Progenitor cell of endocrine pancreas (in vitro differentiated cells): ENCODE measurements at regions not wholly inside any gene's neighbourhood (a gene's known extent, or its start where the extent isn't known, plus 50 kb on each side); places are given as distances from the start of the nearest gene placed in this dataset.

Experiments
- DNase-seq: peaks from one replicate; pipeline ENCODE4 v3.0.0; 2021; ENCODE audit warnings: low spot score; ENCODE audit not compliant: unreplicated experiment
- H3K27ac Mint-ChIP-seq: 2 replicates; pipeline ENCODE4 v1.8.0; 2021; ENCODE audit warnings: mild to moderate bottlenecking, moderate library complexity, mixed read lengths
- H3K27me3 Mint-ChIP-seq: 2 replicates; pipeline ENCODE4 v1.8.0; 2021; ENCODE audit warnings: mixed read lengths
- H3K36me3 Mint-ChIP-seq: 2 replicates; pipeline ENCODE4 v1.8.0; 2022; ENCODE audit warnings: mixed read lengths; ENCODE audit not compliant: insufficient read depth
- H3K4me1 Mint-ChIP-seq: 2 replicates; pipeline ENCODE4 v1.8.0; 2021; ENCODE audit warnings: low read depth, mixed read lengths
- H3K4me3 Mint-ChIP-seq: 2 replicates; pipeline ENCODE4 v1.8.0; 2021; ENCODE audit warnings: low read depth, mild to moderate bottlenecking, moderate library complexity, mixed read lengths
- H3K9me3 Mint-ChIP-seq: 2 replicates; pipeline ENCODE4 v1.8.0; 2021; ENCODE audit warnings: low read depth, mixed read lengths
- CTCF ChIP-seq: fragments of 200-600 bp; sonication (generic); IDR thresholded peaks from one replicate; pipeline ENCODE4 v1.5.0; 2021; ENCODE audit warnings: antibody characterized with exemption, mild to moderate bottlenecking; ENCODE audit not compliant: unreplicated experiment

DNA sequence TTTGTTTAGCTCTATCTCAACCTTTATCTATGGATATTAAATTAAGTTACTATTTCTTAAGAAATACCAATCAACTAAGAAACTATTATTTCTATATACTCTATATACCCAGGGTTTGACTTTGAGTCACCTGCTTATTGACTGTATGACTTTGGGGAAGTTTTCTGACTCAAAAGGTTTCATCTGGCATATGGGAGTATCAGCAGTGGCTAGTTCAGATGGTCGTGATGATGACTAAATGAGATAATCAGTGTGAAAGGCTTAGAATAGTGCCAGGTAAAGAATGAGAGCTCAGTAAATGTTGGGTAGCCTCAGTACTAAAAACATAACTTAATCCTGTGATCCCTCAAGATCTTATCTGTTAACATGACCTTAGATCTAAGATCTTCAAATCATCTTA, 179.7 kb upstream of the ISL1 start:
- no peak for TF ChIP-seq CTCF
- H3K27ac Mint-ChIP-seq = no peak overlapping the region
- H3K9me3 Mint-ChIP-seq = no peaks in the 10 kb centered on the region
- peaks cover 4% of the 10 kb centered on the region for H3K4me1 Mint-ChIP-seq
- H3K4me3 Mint-ChIP-seq = no peak overlapping the region
- no peak for DNase-seq
- no peaks in the 10 kb centered on the region for H3K36me3 Mint-ChIP-seq
- H3K27me3 Mint-ChIP-seq = peaks cover 7% of the 10 kb centered on the region

DNA sequence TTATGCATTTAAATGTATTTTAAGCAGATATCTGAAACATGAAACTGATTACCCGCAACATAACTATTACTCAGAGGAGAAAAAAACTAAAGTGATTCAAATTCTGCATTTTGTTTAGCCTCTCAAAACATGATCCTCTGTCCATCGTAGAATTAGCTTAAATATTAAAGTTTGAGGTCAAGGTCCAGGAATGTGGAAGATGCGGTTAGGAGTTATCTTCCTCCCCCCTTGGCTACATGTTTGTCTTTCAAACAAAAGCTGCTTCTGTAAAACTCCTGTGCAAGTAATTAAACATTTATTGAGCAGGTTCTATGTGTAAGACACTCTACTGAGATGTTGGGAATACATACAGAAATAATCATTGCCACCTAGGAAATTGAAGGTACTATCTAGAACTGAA, 175.0 kb upstream of the ISL1 start:
- Mint-ChIP-seq H3K27me3 (no peaks in the 10 kb centered on the region), H3K4me1 (peaks cover 11% of the 10 kb centered on the region), H3K9me3 (no peaks in the 10 kb centered on the region), H3K27ac (no peak overlapping the region), H3K36me3 (no peaks in the 10 kb centered on the region), H3K4me3 (no peak overlapping the region)
- DNase-seq = no peak
- no peak for TF ChIP-seq CTCF

- Mint-ChIP-seq H3K4me1 (peaks cover 5% of the 10 kb centered on the region), H3K27me3 (no peaks in the 10 kb centered on the region), H3K27ac (no peak overlapping the region), H3K36me3 (no peaks in the 10 kb centered on the region), H3K4me3 (no peak overlapping the region), H3K9me3 (no peaks in the 10 kb centered on the region)
- no peak for DNase-seq
- TF ChIP-seq CTCF = no peak
These were observed 168.5 kb upstream of the ISL1 start for GRCh38 chr5:51214746-51215145.

DNA sequence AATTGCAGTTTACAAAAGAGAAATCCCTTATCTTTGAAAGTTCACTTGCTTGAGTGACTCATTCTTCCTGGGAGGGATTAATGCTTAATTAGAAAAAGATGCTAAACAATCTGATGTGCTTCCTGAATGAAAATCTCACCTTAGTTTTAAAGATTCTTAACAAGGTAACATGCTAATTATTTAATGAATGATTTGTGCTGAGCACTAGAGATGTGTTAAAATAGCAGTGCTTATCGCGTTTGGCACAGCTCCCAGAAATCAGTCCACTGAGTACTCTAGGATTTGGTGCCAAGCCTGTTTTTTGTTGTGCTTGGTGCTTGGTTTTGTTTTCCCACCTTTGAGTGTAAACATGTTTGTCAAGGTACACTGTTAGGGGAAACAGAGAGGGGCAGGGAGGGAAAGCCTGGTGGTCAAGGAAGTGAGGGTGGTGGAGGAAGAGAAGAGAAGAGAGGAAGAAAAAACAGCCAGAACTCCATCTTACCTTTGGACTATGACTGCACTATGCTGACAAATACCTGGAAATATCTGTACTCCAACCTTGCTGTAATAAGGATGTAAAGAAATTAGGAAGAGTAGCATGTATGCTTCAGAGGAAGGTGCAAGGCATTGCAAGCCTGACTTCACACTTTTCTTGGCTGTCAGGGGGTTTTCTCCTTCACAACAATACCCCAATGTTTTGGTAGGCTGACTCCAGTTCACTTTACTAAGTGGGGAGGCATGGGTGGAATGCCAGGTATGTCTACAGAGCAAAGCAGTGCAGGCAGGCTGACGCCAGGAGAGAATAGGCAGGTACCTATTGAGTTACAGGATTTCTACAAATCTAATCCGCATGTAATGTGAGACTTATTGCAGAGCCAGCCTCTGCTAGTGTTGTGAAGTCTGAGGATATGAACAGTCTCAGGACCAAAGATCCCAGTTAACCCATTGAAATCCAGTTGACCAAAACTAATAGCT, 157.2 kb upstream of the ISL1 start:
- Mint-ChIP-seq H3K4me3 (no peak overlapping the region), H3K27ac (peak overlapping the region; percentile 97), H3K27me3 (no peaks in the 10 kb centered on the region), H3K4me1 (peaks cover 22% of the 10 kb centered on the region), H3K9me3 (peaks cover 15% of the 10 kb centered on the region), H3K36me3 (peaks cover 2% of the 10 kb centered on the region)
- TF ChIP-seq CTCF = no peak
- peak; percentile 10 for DNase-seq

GRCh38 chr5:51227963-51228470, 155.2 kb upstream of the ISL1 start:
- DNase-seq = no peak
- H3K36me3 Mint-ChIP-seq = peaks cover 3% of the 10 kb centered on the region
- peaks cover 22% of the 10 kb centered on the region for H3K4me1 Mint-ChIP-seq
- peaks cover 20% of the 10 kb centered on the region for H3K9me3 Mint-ChIP-seq
- no peak overlapping the region for H3K27ac Mint-ChIP-seq
- H3K4me3 Mint-ChIP-seq = no peak overlapping the region
- H3K27me3 Mint-ChIP-seq = no peaks in the 10 kb centered on the region
- no peak for TF ChIP-seq CTCF
